GM23248 (cell line): ENCODE measurements at regions not wholly inside any gene's neighbourhood (a gene's known extent, or its start where the extent isn't known, plus 50 kb on each side); places are given as distances from the start of the nearest gene placed in this dataset.

Source experiments
- DNase-seq: peaks from one replicate; pipeline ENCODE4 v3.0.0-alpha.2; 2015
- H2AFZ ChIP-seq: fragments of 200-600 bp; sonication (generic); 2 replicates; pipeline ENCODE4 v1.6.1; 2016; ENCODE audit warnings: antibody characterized with exemption
- H3F3A ChIP-seq: fragments of 200-600 bp; sonication (generic); 2 replicates; pipeline ENCODE4 v1.6.1; 2016; ENCODE audit warnings: mild to moderate bottlenecking, antibody characterized with exemption, mixed run types; ENCODE audit not compliant: insufficient read depth
- H3K27ac ChIP-seq: fragments of 200-600 bp; sonication (generic); 2 replicates; pipeline ENCODE4 v1.5.1; 2016; ENCODE audit warnings: mild to moderate bottlenecking
- H3K27me3 ChIP-seq: fragments of 200-600 bp; sonication (generic); replicated peaks from 2 replicates; pipeline ENCODE4 v1.6.1; 2016; ENCODE audit warnings: mild to moderate bottlenecking; ENCODE audit not compliant: insufficient read depth
- H3K36me3 ChIP-seq: fragments of 200-600 bp; sonication (generic); 2 replicates; pipeline ENCODE4 v1.6.1; 2016; ENCODE audit warnings: low read depth, mild to moderate bottlenecking
- H3K4me1 ChIP-seq: fragments of 200-600 bp; sonication (generic); 2 replicates; pipeline ENCODE4 v1.6.1; 2016; ENCODE audit warnings: mild to moderate bottlenecking; ENCODE audit not compliant: insufficient read depth
- H3K4me2 ChIP-seq: fragments of 200-600 bp; sonication (generic); one replicate; pipeline ENCODE4 v1.6.1; 2016; ENCODE audit warnings: mild to moderate bottlenecking; ENCODE audit not compliant: unreplicated experiment
- H3K4me3 ChIP-seq: fragments of 200-600 bp; sonication (generic); 2 replicates; pipeline ENCODE4 v1.5.1; 2016; ENCODE audit warnings: mild to moderate bottlenecking
- H3K79me2 ChIP-seq: fragments of 200-600 bp; sonication (generic); 2 replicates; pipeline ENCODE4 v1.6.1; 2016; ENCODE audit warnings: mild to moderate bottlenecking; ENCODE audit not compliant: insufficient read depth
- H3K9ac ChIP-seq: fragments of 200-600 bp; sonication (generic); 2 replicates; pipeline ENCODE4 v1.6.1; 2016; ENCODE audit warnings: mild to moderate bottlenecking
- H3K9me2 ChIP-seq: fragments of 200-600 bp; sonication (generic); 2 replicates; pipeline ENCODE4 v1.6.1; 2016; ENCODE audit warnings: mixed run types, mild to moderate bottlenecking, moderate library complexity; ENCODE audit not compliant: insufficient read depth
- H3K9me3 ChIP-seq: fragments of 200-600 bp; sonication (generic); one replicate; pipeline ENCODE4 v1.6.1; 2017; ENCODE audit warnings: low read depth
- H4K20me1 ChIP-seq: fragments of 200-600 bp; sonication (generic); 2 replicates; pipeline ENCODE4 v1.6.0; 2016; ENCODE audit not compliant: insufficient read depth
- EZH2 ChIP-seq: fragments of 200-600 bp; sonication (generic); IDR thresholded peaks from 2 replicates; pipeline ENCODE4 v1.6.1; 2018; ENCODE audit warnings: antibody characterized with exemption, mild to moderate bottlenecking; ENCODE audit not compliant: insufficient read depth, poor library complexity, severe bottlenecking
- EZH2phosphoT487 ChIP-seq: fragments of 200-600 bp; sonication (generic); IDR thresholded peaks from 2 replicates; pipeline ENCODE4 v1.6.1; 2018; ENCODE audit warnings: antibody characterized with exemption, moderate library complexity, mild to moderate bottlenecking, low read depth; ENCODE audit not compliant: insufficient read depth
- WGBS, 2 experiments: methylation state at CpG; one replicate each; pipeline ENCODE4 v1.1.6; 2015 to 2017; ENCODE audit warnings: low lambda C conversion rate in 2 of 2, low coverage in 1 of 2; ENCODE audit errors: missing lambda C conversion rate in 2 of 2; 5-methylcytosine and 5-hydroxymethylcytosine counted together
- in situ Hi-C: fragments of 300-500 bp; cut with MboI; formaldehyde crosslinking; loops from 2 replicates; pipeline ENCODE4 v1.15.0; 2020

GRCh38 chr3:22276351-22276750 is 525.3 kb upstream of the ZNF385D start:
- WGBS, 2 experiments, result 57 to 63% methylated on average over 2 of the region's 2 CpGs

DNA sequence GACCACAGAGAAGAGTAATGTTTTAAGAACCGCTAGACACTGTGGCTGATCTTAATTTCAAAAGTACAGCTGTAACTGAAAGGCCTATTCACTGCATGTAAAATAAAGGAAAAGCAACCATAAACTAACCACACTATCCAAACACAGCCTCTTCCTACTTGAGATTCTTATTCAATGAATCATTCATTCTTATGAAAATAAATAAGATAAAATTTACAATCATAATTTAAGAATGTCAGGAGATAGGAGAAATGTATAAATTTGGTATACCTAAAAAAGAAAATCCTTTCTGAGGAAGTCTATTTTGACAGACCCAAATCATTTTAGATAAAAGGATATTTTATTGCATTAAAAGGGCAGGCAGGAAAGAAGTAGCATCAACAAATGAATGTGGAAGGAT is 533.5 kb upstream of the ZNF385D start:
- H2AFZ ChIP-seq, result no peak overlapping the region
- H3K9ac ChIP-seq, result no peak overlapping the region
- in situ Hi-C loops, result no loop called here
- peak; percentile 41 for DNase-seq
- no peaks in the 10 kb centered on the region for H3K9me3 ChIP-seq
- no peak overlapping the region for H3K4me3 ChIP-seq
- H3K9me2 ChIP-seq, result no peaks in the 10 kb centered on the region
- no peak overlapping the region for H3K27ac ChIP-seq
- TF ChIP-seq EZH2phosphoT487, result no peak
- TF ChIP-seq EZH2, result no peak
- 69 to 71% methylated on average over 1 of the region's 1 CpG for WGBS, 2 experiments
- no peaks in the 10 kb centered on the region for H3K27me3 ChIP-seq
- H4K20me1 ChIP-seq, result no peaks in the 10 kb centered on the region
- no peaks in the 10 kb centered on the region for H3F3A ChIP-seq
- peaks cover 5% of the 10 kb centered on the region; the same call in 1 of the 2 replicates for H3K4me1 ChIP-seq
- H3K4me2 ChIP-seq, result no peak overlapping the region
- H3K79me2 ChIP-seq, result no peaks in the 10 kb centered on the region
- no peaks in the 10 kb centered on the region for H3K36me3 ChIP-seq

More at GRCh38 chr3:22276351-22276750, 525.3 kb upstream of the ZNF385D start:
- Histone ChIP-seq H3K36me3 (no peaks in the 10 kb centered on the region), H3K9me2 (no peaks in the 10 kb centered on the region), H2AFZ (no peak overlapping the region), H3K4me1 (no peaks in the 10 kb centered on the region), H3K79me2 (no peaks in the 10 kb centered on the region), H4K20me1 (no peaks in the 10 kb centered on the region), H3K27ac (no peak overlapping the region), H3K9me3 (no peaks in the 10 kb centered on the region), H3K9ac (no peak overlapping the region), H3F3A (no peaks in the 10 kb centered on the region), H3K4me3 (no peak overlapping the region), H3K27me3 (no peaks in the 10 kb centered on the region), H3K4me2 (no peak overlapping the region)
- TF ChIP-seq EZH2phosphoT487 (no peak), EZH2 (no peak)
- DNase-seq, result no peak
- in situ Hi-C loops, result no loop called here

DNA sequence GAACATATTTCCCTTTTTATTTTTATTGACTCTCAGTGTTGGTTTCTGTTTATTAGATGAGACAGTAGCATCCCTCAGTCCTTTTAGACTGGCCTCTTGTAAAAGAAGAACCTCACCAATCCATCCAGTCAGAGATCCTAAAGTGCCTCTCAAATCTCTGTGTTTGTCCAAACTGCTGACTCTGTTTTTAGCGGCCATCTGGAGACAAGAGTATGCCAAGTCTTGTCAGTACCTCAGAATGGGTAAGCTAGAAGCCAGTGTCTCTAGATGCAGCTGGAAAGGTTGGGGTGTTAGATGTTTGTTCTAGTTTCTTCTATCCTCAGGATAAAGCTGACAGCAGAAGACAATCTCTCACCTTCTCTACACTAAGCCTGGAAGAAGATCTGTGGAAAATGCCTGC is 537.7 kb upstream of the ZNF385D start:
- Histone ChIP-seq H3K9me2 (no peaks in the 10 kb centered on the region), H3K27ac (no peak overlapping the region), H4K20me1 (no peaks in the 10 kb centered on the region), H3K79me2 (no peaks in the 10 kb centered on the region), H3K36me3 (no peaks in the 10 kb centered on the region), H3K27me3 (no peaks in the 10 kb centered on the region), H3K9me3 (no peaks in the 10 kb centered on the region), H3K4me1 (peaks cover 5% of the 10 kb centered on the region; the same call in 1 of the 2 replicates), H3K9ac (no peak overlapping the region), H3K4me3 (no peak overlapping the region), H3F3A (no peaks in the 10 kb centered on the region), H2AFZ (no peak overlapping the region), H3K4me2 (no peak overlapping the region)
- TF ChIP-seq EZH2 (no peak), EZH2phosphoT487 (no peak)
- in situ Hi-C loops, result no loop called here
- DNase-seq, result no peak
- 80 to 82% methylated on average over 1 of the region's 1 CpG for WGBS, 2 experiments

- H3K4me1 ChIP-seq, result no peaks in the 10 kb centered on the region
- no peak overlapping the region for H2AFZ ChIP-seq
- H3K4me2 ChIP-seq, result no peak overlapping the region
- no peaks in the 10 kb centered on the region for H3K9me2 ChIP-seq
- H3K4me3 ChIP-seq, result no peak overlapping the region
- TF ChIP-seq EZH2, result no peak
- H3K27me3 ChIP-seq, result no peaks in the 10 kb centered on the region
- H3F3A ChIP-seq, result no peaks in the 10 kb centered on the region
- H3K9me3 ChIP-seq, result no peaks in the 10 kb centered on the region
- no peaks in the 10 kb centered on the region for H3K79me2 ChIP-seq
- DNase-seq, result no peak
- no peak overlapping the region for H3K9ac ChIP-seq
- no peak overlapping the region for H3K27ac ChIP-seq
- H4K20me1 ChIP-seq, result no peaks in the 10 kb centered on the region
- no peaks in the 10 kb centered on the region for H3K36me3 ChIP-seq
- in situ Hi-C loops, result no loop called here
Observed at GRCh38 chr3:22292681-22293080, 541.7 kb upstream of the ZNF385D start.

DNA sequence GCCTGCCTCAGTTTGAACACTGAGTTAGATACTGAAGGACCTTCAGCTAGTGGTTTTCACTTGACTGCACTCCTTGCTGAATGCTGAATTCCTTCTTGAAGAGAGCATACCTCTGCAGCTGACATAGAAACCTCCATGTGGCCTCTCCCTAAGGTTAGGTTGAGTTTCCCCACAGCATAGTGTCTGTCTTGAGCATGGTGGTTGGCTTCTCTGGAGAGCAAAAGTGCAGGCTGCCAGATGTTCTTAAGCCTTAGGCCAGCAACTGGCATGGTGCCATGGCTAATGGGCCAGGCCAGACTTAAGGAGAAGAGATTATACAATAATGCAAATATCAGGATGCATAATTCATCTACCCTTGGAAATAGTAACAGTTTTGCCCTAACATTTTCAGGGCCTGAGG is 545.6 kb upstream of the ZNF385D start:
- no peaks in the 10 kb centered on the region for H3K79me2 ChIP-seq
- TF ChIP-seq EZH2phosphoT487 (no peak), EZH2 (no peak)
- H3K27me3 ChIP-seq, result no peaks in the 10 kb centered on the region
- H4K20me1 ChIP-seq, result no peaks in the 10 kb centered on the region
- no peaks in the 10 kb centered on the region for H3K36me3 ChIP-seq
- no peaks in the 10 kb centered on the region for H3K9me3 ChIP-seq
- no peak overlapping the region for H3K4me2 ChIP-seq
- no peaks in the 10 kb centered on the region for H3F3A ChIP-seq
- no peak overlapping the region for H3K27ac ChIP-seq
- in situ Hi-C loops, result no loop called here
- H2AFZ ChIP-seq, result no peak overlapping the region
- no peak overlapping the region for H3K9ac ChIP-seq
- no peak overlapping the region for H3K4me3 ChIP-seq
- peak; percentile 12 for DNase-seq
- H3K4me1 ChIP-seq, result no peaks in the 10 kb centered on the region
- H3K9me2 ChIP-seq, result no peaks in the 10 kb centered on the region
